Natural killer cell (primary cell): ENCODE measurements at regions not wholly inside any gene's neighbourhood (a gene's known extent, or its start where the extent isn't known, plus 50 kb on each side); places are given as distances from the start of the nearest gene placed in this dataset.

Source experiments
- ATAC-seq, 3 donors: fragments of 150-1000 bp in 2 of 3; fragments of 200-7000 bp in 1 of 3; cut with Tn5 transposase; 1 replicate in 1 of 3; 2 replicates in 2 of 3; pipeline ENCODE4 v1.10.0; 2021; ENCODE audit warnings: mild to moderate bottlenecking in 2 of 3, moderate library complexity in 2 of 3
- DNase-seq, 2 donors: peaks; one replicate each; pipeline versions ENCODE4 v3.0.0 to v3.0.0-alpha.2; 2013 to 2021; ENCODE audit warnings: mixed read lengths in 1 of 2
- H3K27ac ChIP-seq: one replicate; pipeline ENCODE4 v1.5.1; 2013; ENCODE audit warnings: mild to moderate bottlenecking, low read length
- H3K27me3 ChIP-seq: one replicate; pipeline ENCODE4 v1.6.1; 2013; ENCODE audit warnings: low read length; ENCODE audit not compliant: control insufficient read depth, insufficient read depth
- H3K36me3 ChIP-seq: one replicate; pipeline ENCODE4 v1.6.1; 2013; ENCODE audit warnings: low read length; ENCODE audit not compliant: control insufficient read depth, insufficient read depth
- H3K4me1 ChIP-seq: one replicate; pipeline ENCODE4 v1.6.1; 2013; ENCODE audit warnings: low read length; ENCODE audit not compliant: control insufficient read depth, insufficient read depth
- H3K4me3 ChIP-seq: one replicate; pipeline ENCODE4 v1.5.1; 2013; ENCODE audit warnings: low read length
- H3K9me3 ChIP-seq: one replicate; pipeline ENCODE4 v1.6.1; 2013; ENCODE audit warnings: low read length; ENCODE audit not compliant: control insufficient read depth, insufficient read depth
- H3K27ac Mint-ChIP-seq, 2 donors: one replicate each; pipeline ENCODE4 v1.8.0; 2022; ENCODE audit warnings: mild to moderate bottlenecking in 2 of 2, mixed read lengths in 2 of 2, moderate library complexity in 1 of 2
- H3K27me3 Mint-ChIP-seq, 2 donors: one replicate each; pipeline ENCODE4 v1.8.0; 2022; ENCODE audit warnings: low read depth in 2 of 2, mixed read lengths in 2 of 2
- H3K36me3 Mint-ChIP-seq: one replicate; pipeline ENCODE4 v1.8.0; 2022; ENCODE audit warnings: mixed read lengths
- H3K4me1 Mint-ChIP-seq, 2 donors: one replicate each; pipeline ENCODE4 v1.8.0; 2022; ENCODE audit warnings: mixed read lengths in 2 of 2
- H3K4me3 Mint-ChIP-seq: one replicate; pipeline ENCODE4 v1.8.0; 2022; ENCODE audit warnings: mild to moderate bottlenecking, moderate library complexity, mixed read lengths
- H3K9me3 Mint-ChIP-seq, 2 donors: one replicate each; pipeline ENCODE4 v1.8.0; 2022; ENCODE audit warnings: mixed read lengths in 2 of 2
- CTCF ChIP-seq: fragments of 200-600 bp; IDR thresholded peaks from one replicate; pipeline ENCODE4 v1.8.0; 2022; ENCODE audit warnings: antibody characterized with exemption
- WGBS: methylation state at CpG from one replicate; pipeline ENCODE4 v1.1.7; 2013; ENCODE audit warnings: missing lambda C conversion rate; ENCODE audit not compliant: insufficient coverage; 5-methylcytosine and 5-hydroxymethylcytosine counted together
- intact Hi-C: fragments of 100-400 bp; cut with micrococcal nuclease; formaldehyde crosslinking; loops from one replicate; pipeline ENCODE4 v1.14.2; 2022

- no peaks in the 10 kb centered on the region for H3K36me3 Mint-ChIP-seq
- Histone ChIP-seq H3K27me3 (no peaks in the 10 kb centered on the region), H3K4me1 (no peaks in the 10 kb centered on the region), H3K36me3 (no peaks in the 10 kb centered on the region), H3K9me3 (no peaks in the 10 kb centered on the region), H3K27ac (no peak overlapping the region), H3K4me3 (no peak overlapping the region)
- DNase-seq (no peak), ATAC-seq (no peak)
- TF ChIP-seq CTCF, result no peak
- H3K4me1 Mint-ChIP-seq, result no peaks in the 10 kb centered on the region
- 40% methylated on average over 4 of the region's 4 CpGs for WGBS
- no peak overlapping the region for H3K27ac Mint-ChIP-seq
- H3K4me3 Mint-ChIP-seq, result no peak overlapping the region
- intact Hi-C loops, result no loop called here
- H3K9me3 Mint-ChIP-seq, result no peaks in the 10 kb centered on the region
- H3K27me3 Mint-ChIP-seq, result peaks cover 9 to 30% of the 10 kb centered on the region in 2 donors
Measured at GRCh38 chr18:77669331-77669730, 419.7 kb downstream of the GALR1 start.

GRCh38 chr18:77671456-77672167 is 422.0 kb downstream of the GALR1 start:
- no peaks in the 10 kb centered on the region for H3K27me3 ChIP-seq
- H3K27ac Mint-ChIP-seq, result no peak overlapping the region
- H3K4me1 Mint-ChIP-seq, result peaks cover 0 to 2% of the 10 kb centered on the region in 2 donors
- no peaks in the 10 kb centered on the region for H3K9me3 Mint-ChIP-seq
- H3K4me3 Mint-ChIP-seq, result peak overlapping the region; percentile 10
- no peaks in the 10 kb centered on the region for H3K4me1 ChIP-seq
- H3K4me3 ChIP-seq, result no peak overlapping the region
- 39% methylated on average over 23 of the region's 23 CpGs for WGBS
- no peak for TF ChIP-seq CTCF
- ATAC-seq, result peak in 1 of 3 donors; percentile 36
- DNase-seq, result no peak
- no peaks in the 10 kb centered on the region for H3K36me3 ChIP-seq
- H3K27me3 Mint-ChIP-seq, result peaks cover 15 to 21% of the 10 kb centered on the region in 2 donors
- no peaks in the 10 kb centered on the region for H3K36me3 Mint-ChIP-seq
- intact Hi-C loops, result no loop called here
- H3K9me3 ChIP-seq, result no peaks in the 10 kb centered on the region
- no peak overlapping the region for H3K27ac ChIP-seq

GRCh38 chr18:77676910-77677309 is 427.3 kb downstream of the GALR1 start:
- Histone ChIP-seq H3K36me3 (no peaks in the 10 kb centered on the region), H3K27me3 (no peaks in the 10 kb centered on the region), H3K4me3 (no peak overlapping the region), H3K4me1 (no peaks in the 10 kb centered on the region), H3K27ac (no peak overlapping the region), H3K9me3 (no peaks in the 10 kb centered on the region)
- Mint-ChIP-seq H3K27me3 (peaks cover 26 to 48% of the 10 kb centered on the region in 2 donors), H3K4me3 (no peak overlapping the region), H3K9me3 (no peaks in the 10 kb centered on the region), H3K27ac (no peak overlapping the region), H3K36me3 (no peaks in the 10 kb centered on the region), H3K4me1 (peaks cover 0 to 6% of the 10 kb centered on the region in 2 donors)
- intact Hi-C loops, result no loop called here
- TF ChIP-seq CTCF, result no peak
- DNase-seq, result no peak
- WGBS, result 23% methylated on average over 10 of the region's 10 CpGs
- no peak for ATAC-seq

- Histone ChIP-seq H3K4me3 (no peak overlapping the region), H3K9me3 (no peaks in the 10 kb centered on the region), H3K27me3 (peaks cover 3% of the 10 kb centered on the region), H3K4me1 (no peaks in the 10 kb centered on the region), H3K36me3 (no peaks in the 10 kb centered on the region), H3K27ac (no peak overlapping the region)
- no peaks in the 10 kb centered on the region for H3K9me3 Mint-ChIP-seq
- WGBS, result 91% methylated on average over 6 of the region's 6 CpGs
- no peak for TF ChIP-seq CTCF
- peaks cover 0 to 6% of the 10 kb centered on the region in 2 donors for H3K4me1 Mint-ChIP-seq
- H3K27me3 Mint-ChIP-seq, result peaks cover 25 to 48% of the 10 kb centered on the region in 2 donors
- DNase-seq (no peak), ATAC-seq (no peak)
- H3K4me3 Mint-ChIP-seq, result no peak overlapping the region
- no peak overlapping the region for H3K27ac Mint-ChIP-seq
- no peaks in the 10 kb centered on the region for H3K36me3 Mint-ChIP-seq
- intact Hi-C loops, result no loop called here
Measured at GRCh38 chr18:77677536-77677935, 427.9 kb downstream of the GALR1 start.
